GM13976 (cell line): ENCODE measurements at regions not wholly inside any gene's neighbourhood (a gene's known extent, or its start where the extent isn't known, plus 50 kb on each side); places are given as distances from the start of the nearest gene placed in this dataset.

Source experiments
- DNase-seq: peaks from one replicate; pipeline ENCODE4 v3.0.0; 2012; ENCODE audit warnings: low spot score
- CTCF ChIP-seq: IDR thresholded peaks from 2 replicates; pipeline ENCODE4 v1.5.1; 2012; ENCODE audit warnings: borderline replicate concordance, mild to moderate bottlenecking; ENCODE audit not compliant: insufficient read depth; ENCODE audit errors: extremely low read depth, missing control alignments, control extremely low read depth
- in situ Hi-C: fragments of 300-500 bp; cut with MboI; formaldehyde crosslinking; loops from one replicate; pipeline ENCODE4 v1.12.0; 2022; ENCODE audit warnings: low sequenced_read_pairs, mixed read lengths, inconsistent platforms; ENCODE audit not compliant: unreplicated experiment

- DNase-seq = peak; percentile 77
- in situ Hi-C loops = no loop called here
- TF ChIP-seq CTCF = no peak
Observed at GRCh38 chr14:53570411-53571387, 385.9 kb downstream of the BMP4 start.

GRCh38 chr14:53569446-53569845 is 387.2 kb downstream of the BMP4 start:
- no peak for DNase-seq
- in situ Hi-C loops = no loop called here
- no peak for TF ChIP-seq CTCF

- in situ Hi-C loops = no loop called here
- TF ChIP-seq CTCF = no peak
- DNase-seq = no peak
Observed at GRCh38 chr14:53567236-53567780, 389.3 kb downstream of the BMP4 start.

- TF ChIP-seq CTCF = no peak
- in situ Hi-C loops = no loop called here
Observed at GRCh38 chr14:53564870-53565269, 391.8 kb downstream of the BMP4 start.

DNA sequence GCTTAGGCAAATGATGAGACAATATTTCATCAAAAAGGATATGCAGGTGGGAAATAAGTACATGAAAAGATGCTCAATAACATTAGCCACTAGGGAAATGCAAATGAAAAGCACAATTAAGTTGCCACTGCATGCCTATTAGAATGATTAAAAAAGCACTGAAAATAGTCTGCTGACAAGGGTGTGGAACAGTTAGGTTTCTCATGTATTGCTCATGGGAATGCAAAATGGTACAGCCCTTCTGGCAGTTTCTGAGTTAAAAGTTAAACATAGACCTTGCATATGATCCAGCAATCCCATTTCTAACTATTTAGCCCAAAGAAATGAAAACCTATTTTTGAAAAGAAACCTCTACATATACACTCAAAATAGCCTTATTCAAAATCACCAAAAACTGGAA is 393.0 kb downstream of the BMP4 start:
- in situ Hi-C loops = no loop called here
- DNase-seq = no peak
- TF ChIP-seq CTCF = no peak

More at GRCh38 chr14:53564870-53565269, 391.8 kb downstream of the BMP4 start:
- DNase-seq = no peak

DNA sequence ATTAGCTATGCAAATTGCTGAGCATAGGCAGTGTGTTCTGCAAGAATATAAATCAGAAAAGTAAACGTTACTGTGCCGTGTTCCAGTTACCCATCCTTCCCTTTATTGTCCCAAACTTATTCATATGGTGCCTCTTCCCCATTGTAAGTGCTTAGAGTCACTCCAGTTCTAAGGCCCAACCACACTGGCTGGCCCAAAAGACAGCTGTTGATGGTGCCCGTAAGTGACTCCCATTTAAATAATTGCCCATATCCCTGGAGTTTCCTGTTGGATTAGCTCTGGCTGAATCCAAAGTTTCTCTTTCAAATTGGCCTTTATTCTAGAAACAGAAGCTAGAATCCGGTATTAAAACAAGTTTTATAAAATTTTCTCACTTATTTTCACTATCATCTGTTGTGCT is 400.1 kb upstream of the DDHD1 start:
- DNase-seq = no peak
- in situ Hi-C loops = no loop called here
- no peak for TF ChIP-seq CTCF

GRCh38 chr14:53551862-53552261 is 398.7 kb upstream of the DDHD1 start:
- in situ Hi-C loops = no loop called here

More at GRCh38 chr14:53551862-53552261, 398.7 kb upstream of the DDHD1 start:
- no peak for DNase-seq
- TF ChIP-seq CTCF = no peak
